ENCODE measurements at regions not wholly inside any gene's neighbourhood (a gene's known extent, or its start where the extent isn't known, plus 50 kb on each side); places are given as distances from the start of the nearest gene placed in this dataset.

DNA sequence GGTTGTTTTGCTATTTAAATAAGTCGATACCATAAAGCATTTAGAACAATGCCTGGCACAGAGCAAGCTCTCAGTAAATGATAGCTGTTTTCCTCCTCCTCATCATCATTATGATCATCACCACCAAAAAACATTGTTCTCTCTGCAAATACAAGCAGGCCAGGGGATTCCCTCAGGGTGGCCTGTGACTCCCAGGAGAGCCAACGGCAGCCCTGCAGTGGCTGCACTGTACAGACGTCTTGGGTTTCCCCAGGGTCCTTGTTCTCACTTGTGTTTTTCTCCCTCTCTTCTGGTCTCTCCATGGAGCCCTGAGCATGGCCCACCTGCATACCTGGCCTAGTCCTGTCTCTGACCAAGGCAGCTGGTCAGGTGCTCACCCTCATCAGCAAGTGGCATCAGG, 290.9 kb upstream of the PWP1 start (continued):
- TF ChIP-seq CREB5 (CRISPR knock-in tag; IDR thresholded peaks at IDR 0.05; ENCODE audit: low read depth) (no peak), GLIS3 (CRISPR knock-in tag; IDR thresholded peaks at IDR 0.05) (no peak), ZC3H10 (CRISPR knock-in tag; IDR thresholded peaks at IDR 0.05) (no peak)

GRCh38 chr12:107395817-107396216, 289.8 kb upstream of the PWP1 start:
- ATAC-seq: no peak

GRCh38 chr12:107396991-107397390, 288.6 kb upstream of the PWP1 start:
- no peak for TF ChIP-seq ZNF565 (CRISPR knock-in tag; conservative IDR thresholded peaks at IDR 0.05; ENCODE audit: low read depth)
- TF ChIP-seq RARB (CRISPR knock-in tag; IDR thresholded peaks at IDR 0.05): no peak
- TF ChIP-seq CSDC2 (CRISPR knock-in tag; IDR thresholded peaks at IDR 0.05): no peak
- TF ChIP-seq, protein P1, sequence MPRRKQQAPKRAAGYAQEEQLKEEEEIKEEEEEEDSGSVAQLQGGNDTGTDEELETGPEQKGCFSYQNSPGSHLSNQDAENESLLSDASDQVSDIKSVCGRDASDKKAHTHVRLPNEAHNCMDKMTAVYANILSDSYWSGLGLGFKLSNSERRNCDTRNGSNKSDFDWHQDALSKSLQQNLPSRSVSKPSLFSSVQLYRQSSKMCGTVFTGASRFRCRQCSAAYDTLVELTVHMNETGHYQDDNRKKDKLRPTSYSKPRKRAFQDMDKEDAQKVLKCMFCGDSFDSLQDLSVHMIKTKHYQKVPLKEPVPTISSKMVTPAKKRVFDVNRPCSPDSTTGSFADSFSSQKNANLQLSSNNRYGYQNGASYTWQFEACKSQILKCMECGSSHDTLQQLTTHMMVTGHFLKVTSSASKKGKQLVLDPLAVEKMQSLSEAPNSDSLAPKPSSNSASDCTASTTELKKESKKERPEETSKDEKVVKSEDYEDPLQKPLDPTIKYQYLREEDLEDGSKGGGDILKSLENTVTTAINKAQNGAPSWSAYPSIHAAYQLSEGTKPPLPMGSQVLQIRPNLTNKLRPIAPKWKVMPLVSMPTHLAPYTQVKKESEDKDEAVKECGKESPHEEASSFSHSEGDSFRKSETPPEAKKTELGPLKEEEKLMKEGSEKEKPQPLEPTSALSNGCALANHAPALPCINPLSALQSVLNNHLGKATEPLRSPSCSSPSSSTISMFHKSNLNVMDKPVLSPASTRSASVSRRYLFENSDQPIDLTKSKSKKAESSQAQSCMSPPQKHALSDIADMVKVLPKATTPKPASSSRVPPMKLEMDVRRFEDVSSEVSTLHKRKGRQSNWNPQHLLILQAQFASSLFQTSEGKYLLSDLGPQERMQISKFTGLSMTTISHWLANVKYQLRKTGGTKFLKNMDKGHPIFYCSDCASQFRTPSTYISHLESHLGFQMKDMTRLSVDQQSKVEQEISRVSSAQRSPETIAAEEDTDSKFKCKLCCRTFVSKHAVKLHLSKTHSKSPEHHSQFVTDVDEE (CRISPR knock-in tag; IDR thresholded peaks at IDR 0.05): no peak
- no peak for TF ChIP-seq CSRNP3 (CRISPR knock-in tag; IDR thresholded peaks at IDR 0.05)
- TF ChIP-seq ZNF8 (CRISPR knock-in tag; IDR thresholded peaks at IDR 0.05): no peak
- no peak for TF ChIP-seq ZNF70 (CRISPR knock-in tag; IDR thresholded peaks at IDR 0.05)
- ATAC-seq: no peak

More at GRCh38 chr12:107395817-107396216, 289.8 kb upstream of the PWP1 start:
- TF ChIP-seq, protein P2, sequence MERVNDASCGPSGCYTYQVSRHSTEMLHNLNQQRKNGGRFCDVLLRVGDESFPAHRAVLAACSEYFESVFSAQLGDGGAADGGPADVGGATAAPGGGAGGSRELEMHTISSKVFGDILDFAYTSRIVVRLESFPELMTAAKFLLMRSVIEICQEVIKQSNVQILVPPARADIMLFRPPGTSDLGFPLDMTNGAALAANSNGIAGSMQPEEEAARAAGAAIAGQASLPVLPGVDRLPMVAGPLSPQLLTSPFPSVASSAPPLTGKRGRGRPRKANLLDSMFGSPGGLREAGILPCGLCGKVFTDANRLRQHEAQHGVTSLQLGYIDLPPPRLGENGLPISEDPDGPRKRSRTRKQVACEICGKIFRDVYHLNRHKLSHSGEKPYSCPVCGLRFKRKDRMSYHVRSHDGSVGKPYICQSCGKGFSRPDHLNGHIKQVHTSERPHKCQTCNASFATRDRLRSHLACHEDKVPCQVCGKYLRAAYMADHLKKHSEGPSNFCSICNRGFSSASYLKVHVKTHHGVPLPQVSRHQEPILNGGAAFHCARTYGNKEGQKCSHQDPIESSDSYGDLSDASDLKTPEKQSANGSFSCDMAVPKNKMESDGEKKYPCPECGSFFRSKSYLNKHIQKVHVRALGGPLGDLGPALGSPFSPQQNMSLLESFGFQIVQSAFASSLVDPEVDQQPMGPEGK (CRISPR knock-in tag; IDR thresholded peaks at IDR 0.05; ENCODE audit: borderline replicate concordance): no peak
- TF ChIP-seq ZNF70 (CRISPR knock-in tag; IDR thresholded peaks at IDR 0.05): no peak
- TF ChIP-seq TOX (CRISPR knock-in tag; IDR thresholded peaks at IDR 0.05; ENCODE audit: borderline replicate concordance): no peak

DNA sequence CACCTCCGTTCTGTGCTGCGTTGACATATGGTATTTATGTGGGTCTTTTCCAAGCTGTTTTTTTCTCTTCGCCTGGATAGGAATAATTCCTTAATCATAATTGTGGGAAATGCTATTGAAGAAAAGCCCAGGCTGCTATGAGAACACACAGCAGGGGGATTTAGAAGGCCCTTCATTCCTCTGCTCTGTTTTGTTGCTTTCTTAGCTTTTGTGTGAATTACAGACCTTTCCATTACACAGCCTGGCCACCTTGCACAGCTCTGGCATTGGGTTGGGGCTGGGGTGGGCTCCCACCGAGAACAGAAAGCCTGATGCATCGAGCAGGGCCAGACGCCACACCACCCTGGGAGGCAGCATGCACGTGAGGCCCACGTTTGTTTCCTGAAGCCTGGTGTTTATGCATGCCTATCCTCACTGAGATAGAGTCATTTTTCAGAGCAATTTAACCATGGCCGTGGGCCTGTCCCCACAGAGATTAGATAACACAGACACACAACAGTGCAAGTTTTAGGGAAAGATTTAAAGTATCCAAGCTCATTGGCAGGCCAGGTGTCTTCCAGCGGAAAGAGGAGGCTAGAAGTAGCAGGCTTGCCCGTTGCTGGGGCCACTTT, 287.6 kb upstream of the PWP1 start:
- no peak; the same call in 2 of the 3 replicates for ATAC-seq
- TF ChIP-seq, protein P1 (CRISPR knock-in tag; IDR thresholded peaks at IDR 0.05): peak; percentile 48; the same call in 1 of the 2 replicates
- no peak for TF ChIP-seq ZFP30 (CRISPR knock-in tag; IDR thresholded peaks at IDR 0.05)
- peak; percentile 13; the same call in 1 of the 2 replicates for TF ChIP-seq TCF4 (CRISPR knock-in tag; IDR thresholded peaks at IDR 0.05; ENCODE audit: borderline replicate concordance)
- TF ChIP-seq ARNTL (CRISPR knock-in tag; IDR thresholded peaks at IDR 0.05; ENCODE audit: borderline replicate concordance, low read depth): no peak
- no peak for TF ChIP-seq ZNF8 (CRISPR knock-in tag; IDR thresholded peaks at IDR 0.05)
